Activated naive CD8-positive, alpha-beta T cell (primary cell): ENCODE measurements at regions not wholly inside any gene's neighbourhood (a gene's known extent, or its start where the extent isn't known, plus 50 kb on each side); places are given as distances from the start of the nearest gene placed in this dataset.
"Not testable (repeated sequence)": the region's sequence is repeated elsewhere in the genome, so short reads cannot be mapped to it uniquely, and the experiment has no call there.

Experiments
- H3K27ac Mint-ChIP-seq: one replicate; pipeline ENCODE4 v1.8.0; 2021; ENCODE audit warnings: mixed read lengths
- H3K27me3 Mint-ChIP-seq: one replicate; pipeline ENCODE4 v1.8.0; 2021; ENCODE audit warnings: mixed read lengths
- H3K36me3 Mint-ChIP-seq: one replicate; pipeline ENCODE4 v1.8.0; 2021; ENCODE audit warnings: mixed read lengths
- H3K4me1 Mint-ChIP-seq: one replicate; pipeline ENCODE4 v1.8.0; 2021; ENCODE audit warnings: low read depth, mixed read lengths
- H3K4me3 Mint-ChIP-seq: one replicate; pipeline ENCODE4 v1.8.0; 2021; ENCODE audit warnings: mild to moderate bottlenecking, mixed read lengths
- H3K9me3 Mint-ChIP-seq: one replicate; pipeline ENCODE4 v1.8.0; 2021; ENCODE audit warnings: low read depth, mixed read lengths

DNA sequence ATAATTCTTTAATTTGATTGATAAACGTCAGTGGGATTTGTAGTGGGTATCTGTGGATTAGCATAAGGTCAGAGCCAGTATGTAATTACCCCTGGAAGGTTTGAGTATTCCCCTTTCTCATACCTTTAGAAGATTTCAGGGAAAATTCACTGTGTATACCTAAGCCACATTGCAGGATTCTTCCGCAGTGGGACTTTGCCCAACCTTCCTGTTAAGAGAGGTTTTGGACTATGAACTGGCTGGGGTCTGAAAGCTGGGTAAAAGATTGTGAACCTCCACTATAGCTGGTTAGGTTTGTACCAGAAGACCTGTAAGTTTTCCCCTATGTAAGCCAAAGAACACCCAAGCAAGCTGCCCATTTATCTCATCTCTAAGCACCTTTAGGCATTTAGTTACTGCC is 150.2 kb downstream of the TTC6 start:
- Mint-ChIP-seq H3K36me3 (no peaks in the 10 kb centered on the region), H3K4me3 (no peak overlapping the region), H3K27ac (no peak overlapping the region), H3K9me3 (peaks cover 9% of the 10 kb centered on the region), H3K27me3 (peaks cover 1% of the 10 kb centered on the region), H3K4me1 (no peaks in the 10 kb centered on the region)

DNA sequence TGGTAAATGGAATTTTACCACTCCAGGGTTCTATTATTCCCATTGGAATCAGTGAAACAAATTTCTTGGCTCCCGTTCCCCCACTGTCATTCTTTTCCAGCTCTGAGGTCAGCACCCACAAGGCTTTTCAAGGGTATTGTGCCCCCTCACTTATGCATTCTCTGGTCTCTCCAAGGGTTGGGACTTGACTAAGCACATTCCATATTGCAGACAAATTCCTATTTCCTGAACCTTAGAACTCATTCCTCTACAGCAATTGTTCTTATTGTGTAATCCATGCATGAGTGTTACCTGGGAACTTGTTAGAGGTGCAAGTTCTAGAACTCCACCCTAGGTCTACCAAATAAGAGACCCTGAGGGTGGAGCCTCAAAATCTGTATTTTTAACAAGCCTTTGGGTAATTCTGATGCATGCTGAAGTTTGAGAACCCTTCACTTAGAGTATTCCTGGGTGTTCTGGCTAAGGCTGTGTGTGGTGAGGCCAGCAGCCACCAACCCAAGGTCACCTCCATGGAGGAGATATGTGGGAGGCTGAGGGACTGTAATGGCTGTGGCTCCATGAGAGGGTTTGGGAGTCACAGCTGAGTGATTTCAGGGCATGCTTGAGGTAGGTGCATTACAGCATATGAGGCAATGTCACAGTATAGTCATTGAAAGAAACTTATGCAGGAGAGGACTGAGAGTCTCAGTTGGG is 150.9 kb downstream of the TTC6 start:
- H3K4me3 Mint-ChIP-seq: no peak overlapping the region
- no peaks in the 10 kb centered on the region for H3K36me3 Mint-ChIP-seq
- no peaks in the 10 kb centered on the region for H3K4me1 Mint-ChIP-seq
- peaks cover 1% of the 10 kb centered on the region for H3K27me3 Mint-ChIP-seq
- no peak overlapping the region for H3K27ac Mint-ChIP-seq
- peaks cover 9% of the 10 kb centered on the region for H3K9me3 Mint-ChIP-seq

DNA sequence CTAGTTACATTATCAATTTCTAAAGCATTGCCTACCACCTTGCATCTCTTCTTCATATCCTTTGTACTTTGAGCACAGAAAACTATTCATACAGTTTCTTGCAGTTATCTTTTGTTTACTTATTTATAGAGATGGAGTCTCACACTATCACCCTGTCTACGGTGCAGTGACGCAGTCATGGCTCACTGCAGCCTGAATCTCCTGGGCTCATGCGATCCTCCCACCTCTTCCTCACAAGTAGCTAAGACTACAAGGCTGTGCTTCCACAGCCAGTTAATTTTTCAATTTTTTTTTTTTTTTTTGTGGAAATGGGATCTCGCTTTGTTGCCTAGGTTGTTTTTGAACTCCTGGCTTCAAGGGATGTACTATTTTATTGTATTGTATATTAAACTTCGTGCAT is 158.0 kb downstream of the TTC6 start:
- Mint-ChIP-seq H3K9me3 (peaks cover 13% of the 10 kb centered on the region), H3K27ac (no peak overlapping the region), H3K36me3 (no peaks in the 10 kb centered on the region), H3K27me3 (peaks cover 2% of the 10 kb centered on the region), H3K4me3 (no peak overlapping the region), H3K4me1 (no peaks in the 10 kb centered on the region)

DNA sequence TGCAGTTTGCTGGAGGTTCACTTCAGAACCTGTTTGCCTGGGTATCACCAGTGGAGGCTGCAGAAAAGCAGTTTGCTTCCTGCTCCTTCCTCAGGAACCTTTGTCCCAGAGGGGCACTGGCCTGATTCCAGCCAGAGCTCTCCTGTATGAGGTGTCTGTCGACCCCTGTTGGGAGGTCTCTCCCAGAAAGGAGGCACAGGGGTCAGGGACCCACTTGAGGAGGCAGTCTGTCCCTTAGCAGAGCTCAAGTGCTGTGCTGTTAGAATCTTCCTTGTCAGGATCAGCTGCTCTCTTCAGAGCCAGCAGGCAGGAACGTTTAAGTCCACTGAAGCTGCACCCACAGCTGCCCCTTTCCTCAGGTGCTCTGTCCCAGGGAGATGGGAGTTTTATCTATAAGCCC is 164.8 kb downstream of the TTC6 start:
- not testable (repeated sequence) for H3K27me3 Mint-ChIP-seq, H3K4me3 Mint-ChIP-seq, H3K36me3 Mint-ChIP-seq, H3K4me1 Mint-ChIP-seq, H3K27ac Mint-ChIP-seq
- peaks cover 16% of the 10 kb centered on the region for H3K9me3 Mint-ChIP-seq

DNA sequence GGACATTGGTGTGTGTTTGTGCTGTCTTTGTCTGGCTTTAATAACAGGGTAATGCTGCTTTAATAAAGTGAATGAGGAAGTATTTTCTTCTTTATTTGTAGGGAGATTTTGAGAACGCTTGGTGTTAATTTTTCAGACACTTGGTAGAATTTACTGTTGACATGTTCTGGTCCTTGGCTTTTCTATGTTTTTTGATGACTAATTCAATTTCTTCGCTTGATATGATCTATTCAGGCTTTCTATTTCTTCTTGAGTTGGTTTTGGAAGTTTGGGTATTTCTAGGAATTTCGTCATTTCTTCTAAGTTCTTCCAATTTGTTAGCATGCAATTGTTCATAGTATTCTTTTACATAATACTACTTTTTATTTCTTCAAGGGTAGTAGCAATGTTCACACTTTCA is 167.8 kb downstream of the TTC6 start:
- no peak overlapping the region for H3K27ac Mint-ChIP-seq
- no peak overlapping the region for H3K4me3 Mint-ChIP-seq
- no peaks in the 10 kb centered on the region for H3K27me3 Mint-ChIP-seq
- H3K36me3 Mint-ChIP-seq: no peaks in the 10 kb centered on the region
- H3K9me3 Mint-ChIP-seq: peaks cover 14% of the 10 kb centered on the region
- no peaks in the 10 kb centered on the region for H3K4me1 Mint-ChIP-seq

DNA sequence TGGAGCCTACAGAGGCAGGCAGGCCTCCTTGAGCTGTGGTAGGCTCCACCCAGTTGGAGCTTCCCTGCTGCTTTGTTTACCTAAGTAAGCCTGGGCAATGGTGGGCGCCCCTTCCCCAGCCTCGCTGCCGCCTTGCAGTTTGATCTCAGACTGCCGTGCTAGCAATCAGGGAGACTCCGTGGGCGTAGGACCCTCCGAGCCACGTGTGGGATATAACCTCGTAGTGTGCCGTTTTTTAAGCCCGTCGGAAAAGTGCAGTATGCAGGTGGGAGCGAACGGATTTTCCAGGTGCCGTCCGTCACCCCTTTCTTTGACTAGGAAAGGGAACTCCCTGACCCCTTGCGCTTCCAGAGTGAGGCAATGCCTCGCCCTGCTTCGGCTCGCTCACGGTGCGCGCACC is 176.9 kb downstream of the TTC6 start:
- not testable (repeated sequence) for H3K27me3 Mint-ChIP-seq, H3K27ac Mint-ChIP-seq

DNA sequence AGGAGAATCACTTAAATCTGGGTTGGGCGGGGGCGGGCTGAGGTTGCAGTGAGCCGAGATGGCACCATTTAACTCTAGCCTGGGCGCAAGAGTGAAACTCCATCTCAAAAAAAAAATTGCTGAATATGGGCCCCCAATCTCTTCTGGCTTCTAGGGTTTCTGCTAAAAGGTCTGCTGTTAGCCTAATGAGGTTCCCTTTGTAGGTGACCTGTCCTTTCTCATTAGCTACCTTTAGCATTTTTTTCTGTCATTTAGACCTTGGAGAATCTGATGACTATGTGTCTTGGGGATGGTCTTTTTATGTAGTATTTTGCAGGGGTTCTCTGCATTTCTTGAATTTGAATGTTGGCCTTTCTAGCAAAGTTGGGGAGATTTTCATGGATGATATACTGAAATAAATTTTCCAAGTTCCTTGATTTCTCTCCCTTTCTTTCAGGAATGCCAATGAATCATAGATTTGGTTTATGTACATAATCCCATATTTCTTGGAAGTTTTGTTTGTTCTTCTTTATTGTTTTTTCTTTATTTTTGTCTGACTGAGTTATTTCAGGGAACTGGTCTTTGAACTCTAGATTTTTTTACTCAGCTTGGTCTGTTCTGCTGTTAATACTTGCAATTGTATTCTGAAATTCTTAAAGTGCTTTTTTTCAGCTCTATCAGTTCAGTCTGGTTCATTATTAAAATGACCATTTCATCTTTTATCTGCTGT is 181.5 kb downstream of the TTC6 start:
- Mint-ChIP-seq H3K4me3 (no peak overlapping the region), H3K4me1 (no peaks in the 10 kb centered on the region), H3K36me3 (no peaks in the 10 kb centered on the region), H3K9me3 (peaks cover 10% of the 10 kb centered on the region), H3K27ac (no peak overlapping the region), H3K27me3 (no peaks in the 10 kb centered on the region)

More for the DNA sequence above, 176.9 kb downstream of the TTC6 start:
- H3K4me1 Mint-ChIP-seq, H3K4me3 Mint-ChIP-seq, H3K36me3 Mint-ChIP-seq, H3K9me3 Mint-ChIP-seq: not testable (repeated sequence)

DNA sequence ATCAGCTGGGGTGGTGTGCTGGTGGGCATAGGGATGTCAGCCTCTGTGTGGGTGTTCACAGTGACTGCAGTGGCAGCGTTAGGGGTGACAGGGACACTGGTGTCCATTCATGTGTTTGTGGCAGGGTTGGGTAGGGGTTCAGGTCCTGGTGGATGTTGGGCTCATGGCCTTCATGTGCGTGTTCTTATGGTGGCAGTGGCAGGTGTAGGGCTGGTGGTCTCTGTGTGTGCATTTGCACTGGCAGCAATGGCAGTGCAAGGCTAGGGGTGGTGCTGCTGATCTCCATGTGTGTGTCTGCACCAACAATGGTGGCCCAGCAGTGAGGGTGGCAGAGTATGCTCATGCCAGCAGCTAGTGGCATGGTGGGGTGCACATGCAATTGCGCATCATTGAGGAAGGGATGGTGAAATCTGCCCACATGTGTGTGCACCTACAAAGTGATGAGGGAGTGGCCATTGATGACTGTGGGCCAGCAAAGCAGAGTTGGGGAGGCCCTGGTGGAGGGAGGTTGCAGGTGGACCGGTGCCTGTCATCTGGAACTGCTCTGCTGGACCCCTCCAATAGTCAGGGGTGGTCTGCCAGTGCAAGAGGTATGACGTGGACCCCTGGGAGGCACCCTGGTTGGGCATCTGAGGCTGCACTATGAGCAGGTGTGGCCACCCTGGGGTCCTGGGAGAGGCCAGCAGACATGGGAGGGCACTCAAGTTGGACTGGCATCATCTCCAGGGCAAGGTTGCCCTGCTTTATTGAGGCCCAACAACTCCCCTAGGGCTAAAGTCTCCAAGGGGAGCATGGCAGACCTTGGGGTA is 182.9 kb downstream of the TTC6 start:
- Mint-ChIP-seq H3K27ac (no peak overlapping the region), H3K9me3 (peaks cover 10% of the 10 kb centered on the region), H3K4me1 (no peaks in the 10 kb centered on the region), H3K4me3 (no peak overlapping the region), H3K27me3 (no peaks in the 10 kb centered on the region), H3K36me3 (no peaks in the 10 kb centered on the region)

DNA sequence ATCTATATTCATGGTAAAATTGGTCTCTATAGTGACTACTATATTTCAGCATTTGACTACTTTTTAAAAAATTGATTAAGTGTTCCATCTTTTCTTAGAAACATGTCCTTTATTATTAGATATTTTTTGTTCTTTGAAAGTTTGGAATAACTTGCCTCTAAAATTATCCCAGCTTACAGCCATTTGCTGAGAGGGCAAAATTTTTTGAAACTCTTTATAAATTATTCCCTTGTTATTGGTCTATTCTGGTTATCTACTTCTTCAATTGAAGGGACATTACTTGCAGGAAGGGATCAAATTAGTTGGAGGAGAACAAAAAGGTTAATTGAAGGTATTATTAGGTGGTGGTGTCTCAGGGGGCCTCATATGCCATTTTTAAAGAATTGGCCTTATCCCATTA is 184.1 kb downstream of the TTC6 start:
- H3K27me3 Mint-ChIP-seq: no peaks in the 10 kb centered on the region
- H3K36me3 Mint-ChIP-seq: no peaks in the 10 kb centered on the region
- peaks cover 10% of the 10 kb centered on the region for H3K9me3 Mint-ChIP-seq
- H3K4me1 Mint-ChIP-seq: no peaks in the 10 kb centered on the region
- no peak overlapping the region for H3K4me3 Mint-ChIP-seq
- no peak overlapping the region for H3K27ac Mint-ChIP-seq

DNA sequence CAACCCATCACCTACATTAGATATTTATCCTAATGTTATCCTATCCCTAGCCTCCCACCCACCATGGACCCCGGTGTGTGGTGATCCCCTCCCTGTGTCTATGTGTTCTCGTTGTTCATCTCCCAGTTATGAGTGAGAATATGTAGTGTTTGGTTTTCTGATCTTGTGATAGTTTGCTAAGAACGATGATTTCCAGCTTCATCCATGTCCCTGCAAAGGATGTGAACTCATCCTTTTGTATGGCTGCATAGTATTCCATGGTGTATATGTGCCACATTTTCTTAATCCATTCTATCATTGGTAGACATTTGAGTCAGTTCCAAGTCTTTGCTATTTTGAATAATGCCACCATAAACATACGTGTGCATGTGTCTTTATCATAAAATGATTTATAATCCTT is 185.3 kb downstream of the TTC6 start:
- H3K27ac Mint-ChIP-seq, H3K36me3 Mint-ChIP-seq, H3K4me3 Mint-ChIP-seq, H3K4me1 Mint-ChIP-seq, H3K27me3 Mint-ChIP-seq: not testable (repeated sequence)
- peaks cover 10% of the 10 kb centered on the region for H3K9me3 Mint-ChIP-seq

DNA sequence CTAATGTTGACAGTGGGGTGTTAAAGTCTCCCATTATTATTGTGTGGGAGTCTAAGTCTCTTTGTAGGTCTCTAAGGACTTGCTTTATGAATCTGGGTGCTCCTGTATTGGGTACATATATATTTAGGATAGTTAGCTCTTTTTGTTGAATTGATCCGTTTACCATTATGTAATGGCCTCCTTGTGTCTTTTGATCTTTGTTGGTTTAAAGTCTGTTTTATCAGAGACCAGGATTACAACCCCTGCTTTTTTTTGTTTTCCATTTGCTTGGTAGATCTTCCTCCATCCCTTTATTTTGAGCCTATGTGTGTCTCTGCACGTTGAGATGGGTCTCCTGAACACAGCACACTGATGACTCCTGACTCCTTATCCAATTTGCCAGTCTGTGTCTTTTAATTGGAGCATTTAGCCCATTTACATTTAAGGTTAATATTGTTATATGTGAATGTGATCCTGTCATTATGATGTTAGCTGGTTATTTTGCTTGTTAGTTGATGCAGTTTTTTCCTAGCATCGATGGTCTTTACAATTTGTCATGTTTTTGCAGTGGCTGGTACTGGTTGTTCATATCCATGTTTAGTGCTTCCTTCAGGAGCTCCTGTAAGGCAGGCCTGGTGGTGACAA is 188.9 kb downstream of the TTC6 start:
- not testable (repeated sequence) for H3K4me1 Mint-ChIP-seq, H3K27ac Mint-ChIP-seq, H3K9me3 Mint-ChIP-seq, H3K27me3 Mint-ChIP-seq, H3K36me3 Mint-ChIP-seq, H3K4me3 Mint-ChIP-seq

DNA sequence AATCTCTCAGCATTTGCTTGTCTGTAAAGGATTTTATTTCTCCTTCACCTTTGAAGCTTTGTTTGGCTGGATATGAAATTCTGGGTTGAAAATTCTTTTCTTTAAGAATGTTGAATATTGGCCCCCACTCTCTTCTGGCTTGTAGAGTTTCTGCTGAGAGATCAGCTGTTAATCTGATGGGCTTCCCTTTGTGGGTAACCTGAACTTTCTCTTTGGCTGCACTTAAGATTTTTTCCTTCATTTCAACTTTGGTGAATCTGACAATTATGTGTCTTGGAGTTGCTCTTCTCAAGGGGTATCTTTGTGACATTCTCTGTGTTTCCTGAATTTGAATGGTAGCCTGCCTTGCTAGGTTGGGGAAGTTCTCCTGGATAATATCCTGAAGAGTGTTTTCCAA is 189.4 kb downstream of the TTC6 start:
- H3K9me3 Mint-ChIP-seq, H3K27ac Mint-ChIP-seq, H3K4me1 Mint-ChIP-seq, H3K36me3 Mint-ChIP-seq, H3K27me3 Mint-ChIP-seq, H3K4me3 Mint-ChIP-seq: not testable (repeated sequence)

DNA sequence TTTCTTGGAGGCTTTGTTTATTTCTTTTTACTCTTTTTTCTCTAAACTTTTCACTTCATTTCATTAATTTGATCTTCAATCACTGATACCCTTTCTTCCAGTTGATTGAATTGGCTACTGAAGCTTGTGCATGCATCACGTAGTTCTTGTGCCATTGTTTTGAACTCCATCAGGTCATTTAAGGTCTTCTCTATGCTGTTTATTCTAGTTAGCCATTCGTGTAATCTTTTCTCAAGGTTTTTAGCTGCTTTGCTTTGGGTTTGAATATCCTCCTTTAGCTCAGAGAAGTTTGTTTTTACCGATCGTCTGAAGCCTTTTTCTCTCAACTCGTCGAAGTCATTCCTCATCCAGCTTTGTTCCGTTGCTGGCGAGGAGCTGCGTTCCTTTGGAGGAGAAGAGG is 189.9 kb downstream of the TTC6 start:
- H3K4me1 Mint-ChIP-seq: not testable (repeated sequence)

DNA sequence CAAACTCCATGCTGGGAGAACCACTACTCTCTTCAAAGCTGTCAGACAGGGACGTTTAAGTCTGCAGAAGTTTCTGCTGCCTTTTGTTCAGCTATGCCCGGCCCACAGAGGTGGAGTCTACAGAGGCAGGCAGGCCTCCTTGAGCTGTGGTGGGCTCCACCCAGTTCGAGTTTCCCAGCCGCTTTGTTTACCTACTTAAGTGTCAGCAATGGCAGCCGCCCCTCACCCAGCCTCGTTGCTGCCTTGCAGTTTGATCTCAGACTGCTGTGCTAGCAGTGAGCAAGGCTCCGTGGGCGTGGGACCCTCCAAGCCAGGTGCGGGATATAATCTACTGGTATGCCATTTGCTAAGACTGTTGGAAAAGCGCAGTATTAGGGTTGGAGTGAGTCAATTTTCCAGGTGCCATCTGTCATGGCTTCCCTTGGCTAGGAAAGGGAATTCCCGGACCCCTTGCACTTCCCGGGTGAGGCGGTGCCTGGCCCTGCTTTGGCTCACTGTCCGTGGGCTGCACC is 190.7 kb downstream of the TTC6 start:
- H3K27ac Mint-ChIP-seq, H3K4me1 Mint-ChIP-seq, H3K27me3 Mint-ChIP-seq, H3K9me3 Mint-ChIP-seq, H3K4me3 Mint-ChIP-seq, H3K36me3 Mint-ChIP-seq: not testable (repeated sequence)

More for the DNA sequence above, 189.9 kb downstream of the TTC6 start:
- H3K27ac Mint-ChIP-seq, H3K36me3 Mint-ChIP-seq, H3K4me3 Mint-ChIP-seq, H3K9me3 Mint-ChIP-seq, H3K27me3 Mint-ChIP-seq: not testable (repeated sequence)

DNA sequence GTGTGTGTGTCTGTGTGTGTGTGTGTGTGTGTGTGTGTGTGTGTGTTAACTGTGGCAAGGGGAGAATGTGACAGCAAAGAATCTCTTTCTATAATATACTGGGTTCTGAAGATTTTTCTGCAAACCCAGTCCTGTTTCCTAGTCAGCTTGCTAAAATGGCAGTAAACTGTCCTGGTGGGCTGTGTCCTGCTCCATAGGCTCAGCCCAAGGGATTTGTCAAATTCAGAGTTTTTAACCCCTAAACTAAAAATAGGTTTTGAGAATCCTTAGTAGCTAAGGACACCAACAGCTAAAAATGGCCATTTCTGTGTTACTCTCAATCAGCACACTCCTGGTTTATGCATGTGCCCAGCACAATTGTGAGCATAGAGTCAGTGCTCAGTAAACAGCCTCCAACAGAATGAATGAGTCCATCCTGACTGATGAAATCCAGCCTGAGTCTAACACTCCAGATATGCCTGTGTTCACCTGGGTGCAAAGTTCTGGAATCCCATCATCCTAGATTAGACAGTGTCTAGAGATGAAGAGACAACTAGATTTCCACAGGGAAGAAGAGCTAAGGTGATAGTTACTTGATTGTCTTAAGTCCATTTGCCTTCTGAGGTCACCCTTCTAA is 192.6 kb downstream of the TTC6 start:
- H3K4me1 Mint-ChIP-seq: no peaks in the 10 kb centered on the region
- no peak overlapping the region for H3K4me3 Mint-ChIP-seq
- H3K9me3 Mint-ChIP-seq: no peaks in the 10 kb centered on the region
- no peak overlapping the region for H3K27ac Mint-ChIP-seq
- H3K36me3 Mint-ChIP-seq: no peaks in the 10 kb centered on the region
- H3K27me3 Mint-ChIP-seq: no peaks in the 10 kb centered on the region
